ENCODE measurements at regions not wholly inside any gene's neighbourhood (a gene's known extent, or its start where the extent isn't known, plus 50 kb on each side); places are given as distances from the start of the nearest gene placed in this dataset.
"Not testable (repeated sequence)": the region's sequence is repeated elsewhere in the genome, so short reads cannot be mapped to it uniquely, and the experiment has no call there.

- DNase-seq = not testable (repeated sequence)
These were observed 54.8 kb upstream of the FAM90A1 start for GRCh38 chr12:8282181-8282580.

GRCh38 chr12:8285681-8286080 is 58.3 kb upstream of the FAM90A1 start:
- not testable (repeated sequence) for DNase-seq

DNA sequence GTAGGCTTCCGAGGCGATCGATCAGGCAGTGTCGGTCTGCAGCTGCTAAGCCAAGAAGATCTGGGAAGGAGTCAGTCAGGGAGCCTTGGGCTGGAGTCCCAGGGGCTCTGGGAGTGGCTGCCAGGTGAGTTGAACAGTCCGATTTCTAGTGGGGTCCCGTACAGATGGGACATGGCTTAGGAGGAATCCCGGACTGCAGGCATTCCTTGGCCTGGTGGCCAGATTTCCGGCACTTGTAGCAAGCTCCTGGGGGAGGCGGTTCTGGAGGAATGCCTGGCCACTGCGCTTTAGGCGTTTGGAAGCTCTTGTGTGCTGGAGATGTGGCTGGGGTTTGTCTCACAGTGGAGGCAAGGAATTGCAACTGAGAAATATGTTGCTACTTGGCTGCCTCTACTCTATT is 64.3 kb upstream of the FAM90A1 start:
- DNase-seq = not testable (repeated sequence)

- not testable (repeated sequence) for DNase-seq
These were observed 67.2 kb upstream of the FAM90A1 start for GRCh38 chr12:8294662-8295061.

DNA sequence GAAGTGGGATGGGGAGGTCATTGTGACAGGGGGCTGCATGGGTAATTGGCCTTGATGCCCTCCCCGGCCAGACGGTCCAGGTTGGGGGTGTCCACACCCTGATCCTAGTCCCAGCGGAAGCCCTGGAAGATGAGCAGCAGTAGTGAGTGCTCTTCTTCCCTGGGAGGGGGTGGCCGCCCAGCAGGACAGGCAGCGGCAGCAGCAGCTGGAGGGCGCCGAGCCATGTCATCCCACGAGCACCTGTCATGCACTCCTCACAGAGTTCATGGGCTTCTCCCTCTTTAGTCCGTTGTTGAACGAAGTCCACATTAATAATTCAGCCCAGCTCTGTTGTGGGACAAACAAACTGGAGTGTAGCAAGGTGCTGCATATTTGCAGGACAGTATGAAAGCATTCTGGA is 81.2 kb upstream of the FAM90A1 start:
- not testable (repeated sequence) for DNase-seq

DNA sequence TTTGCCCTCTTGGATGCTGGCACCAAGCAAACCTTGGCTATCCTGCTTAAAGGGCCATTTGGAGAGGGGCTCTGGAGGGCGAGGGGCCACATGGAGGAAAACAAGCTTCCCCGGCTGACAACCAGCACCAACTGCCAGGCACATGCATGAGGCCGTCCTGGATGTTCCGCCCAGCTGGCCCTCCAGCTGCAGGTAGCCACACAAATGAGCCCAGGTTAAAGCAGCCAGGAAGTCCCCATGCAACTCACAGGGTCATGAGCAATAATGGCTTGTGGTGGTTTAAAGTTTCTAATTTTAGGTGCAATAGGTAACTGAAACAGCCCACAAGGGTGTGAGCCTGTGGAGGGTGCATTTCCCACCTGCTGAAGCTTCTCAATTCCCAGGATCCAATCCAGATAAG is 88.6 kb upstream of the FAM90A1 start:
- DNase-seq = not testable (repeated sequence)

DNA sequence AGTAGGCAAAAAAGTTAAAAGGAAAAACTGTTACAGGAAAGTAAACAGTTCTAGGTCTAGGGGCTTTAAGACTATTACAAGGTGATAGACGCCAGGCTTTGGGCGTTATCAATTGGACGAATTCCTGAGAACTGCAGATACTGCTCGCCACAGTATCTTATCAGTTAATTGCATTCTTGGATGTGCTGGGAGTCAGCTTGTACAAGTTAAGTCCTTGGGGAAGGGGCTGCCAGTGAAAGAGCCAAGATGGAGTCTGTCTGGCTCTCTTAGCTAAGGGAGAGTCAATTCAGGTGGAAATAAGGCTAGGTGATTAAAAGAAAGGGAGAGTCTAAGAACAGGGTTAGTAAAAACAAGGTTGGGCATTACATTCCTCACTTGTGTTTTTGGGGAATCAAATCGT is 90.3 kb upstream of the FAM90A1 start:
- DNase-seq = not testable (repeated sequence)

DNA sequence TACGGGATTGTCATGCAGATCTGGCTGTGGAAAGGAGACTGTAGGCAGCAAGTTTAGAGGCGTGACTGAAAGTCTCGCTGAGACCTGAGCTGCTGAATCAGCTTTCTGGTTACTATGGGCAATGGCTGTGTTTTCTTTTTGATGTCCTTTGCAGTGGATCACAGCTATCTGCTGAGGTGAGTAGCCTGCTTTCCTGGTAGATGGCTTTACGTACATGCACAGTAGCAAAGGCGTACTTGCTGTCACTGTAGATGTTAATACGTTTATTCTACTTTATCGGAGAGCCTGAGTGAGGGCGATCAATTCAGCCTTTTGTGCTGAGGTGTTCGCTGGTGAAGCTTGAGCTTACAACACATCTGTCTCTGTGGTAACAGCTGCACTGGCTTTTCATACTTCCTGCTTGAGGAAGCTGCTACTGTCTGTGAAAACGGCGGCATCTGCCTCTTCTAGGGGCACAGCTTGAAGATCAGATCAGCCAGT is 92.9 kb upstream of the FAM90A1 start:
- DNase-seq = not testable (repeated sequence)

- DNase-seq = not testable (repeated sequence)
These were observed 93.5 kb upstream of the FAM90A1 start for GRCh38 chr12:8320791-8321370.

DNA sequence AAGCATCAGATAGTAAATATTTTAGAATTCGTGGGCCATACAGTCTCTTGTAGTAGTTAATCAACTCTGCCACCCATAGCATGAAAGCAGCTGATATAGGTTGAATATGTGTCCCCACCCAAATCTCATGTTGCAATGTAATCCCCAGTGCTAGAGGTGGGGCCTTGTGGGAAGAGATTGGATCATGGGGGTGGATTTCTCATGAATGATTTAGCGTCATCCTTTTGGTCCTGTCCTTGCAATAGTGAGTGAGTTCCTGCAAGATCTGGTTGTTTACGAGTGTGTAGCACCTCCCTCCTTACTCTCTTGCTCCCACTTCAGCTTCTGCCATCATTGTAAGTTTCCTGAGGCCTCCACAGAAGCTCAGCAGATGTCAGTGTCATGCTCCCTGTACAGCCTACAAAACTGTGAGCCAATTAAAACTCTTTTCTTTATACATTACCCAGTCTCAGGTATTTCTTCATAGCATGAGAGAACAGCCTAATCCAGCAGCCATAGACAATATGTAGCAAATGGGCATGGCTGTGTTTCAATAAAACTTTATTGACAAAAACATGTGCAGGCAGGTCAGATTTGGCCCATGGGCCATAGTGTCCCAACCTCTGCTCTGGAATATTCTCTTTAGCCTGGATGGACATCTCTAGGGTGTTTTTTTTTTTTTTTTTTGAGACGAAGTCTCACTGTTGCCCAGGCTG is 97.9 kb upstream of the FAM90A1 start:
- DNase-seq = not testable (repeated sequence)

- not testable (repeated sequence) for DNase-seq
These were observed 101.4 kb upstream of the FAM90A1 start for GRCh38 chr12:8328835-8329234.

- not testable (repeated sequence) for DNase-seq
These were observed 105.0 kb upstream of the FAM90A1 start for GRCh38 chr12:8332373-8332772.

- not testable (repeated sequence) for DNase-seq
These were observed 104.7 kb upstream of the CLEC6A start for GRCh38 chr12:8351073-8351472.

DNA sequence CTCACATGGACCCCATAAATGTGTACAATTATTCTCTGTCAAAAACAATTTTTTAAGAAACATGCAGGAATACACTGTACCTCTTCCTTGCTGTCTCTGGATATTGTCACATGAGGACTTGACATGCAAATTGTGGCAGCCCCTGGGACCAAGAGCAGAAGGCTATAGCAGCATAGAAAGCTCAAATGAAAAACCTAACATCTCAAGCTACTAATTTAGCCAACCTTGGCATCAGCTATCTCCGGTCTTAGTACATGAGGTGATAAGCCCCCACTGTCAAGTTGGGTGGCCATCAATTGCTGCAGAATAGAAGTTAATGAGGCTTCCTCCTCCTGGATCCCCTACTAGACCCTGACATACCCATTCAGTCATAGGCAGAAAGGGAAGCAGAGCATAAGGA is 101.0 kb upstream of the CLEC6A start:
- DNase-seq = not testable (repeated sequence)

- DNase-seq = not testable (repeated sequence)
These were observed 100.2 kb upstream of the CLEC6A start for GRCh38 chr12:8355531-8355930.

GRCh38 chr12:8373744-8374143 is 82.0 kb upstream of the CLEC6A start:
- not testable (repeated sequence) for DNase-seq

DNA sequence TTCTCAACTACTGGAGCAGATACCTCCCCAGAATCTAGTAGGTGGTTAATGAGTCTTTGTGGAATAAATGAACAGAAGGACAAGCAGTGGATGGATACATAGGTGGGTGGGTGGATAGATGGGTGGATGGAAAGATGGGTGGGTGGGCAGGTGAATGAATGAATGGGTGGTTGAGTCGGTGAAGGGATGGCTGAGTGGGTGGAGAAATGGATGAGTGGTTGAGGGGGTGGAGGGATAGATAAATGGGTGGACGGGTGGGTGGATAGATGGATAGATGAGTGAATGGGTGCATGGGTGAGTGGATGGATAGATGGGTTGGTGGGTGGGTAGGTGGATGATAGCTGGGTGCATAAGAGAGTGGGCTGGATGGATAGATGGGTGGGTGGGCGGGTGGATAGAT is 80.6 kb upstream of the CLEC6A start:
- not testable (repeated sequence) for DNase-seq

GRCh38 chr12:8377756-8378155 is 78.0 kb upstream of the CLEC6A start:
- DNase-seq = not testable (repeated sequence)

DNA sequence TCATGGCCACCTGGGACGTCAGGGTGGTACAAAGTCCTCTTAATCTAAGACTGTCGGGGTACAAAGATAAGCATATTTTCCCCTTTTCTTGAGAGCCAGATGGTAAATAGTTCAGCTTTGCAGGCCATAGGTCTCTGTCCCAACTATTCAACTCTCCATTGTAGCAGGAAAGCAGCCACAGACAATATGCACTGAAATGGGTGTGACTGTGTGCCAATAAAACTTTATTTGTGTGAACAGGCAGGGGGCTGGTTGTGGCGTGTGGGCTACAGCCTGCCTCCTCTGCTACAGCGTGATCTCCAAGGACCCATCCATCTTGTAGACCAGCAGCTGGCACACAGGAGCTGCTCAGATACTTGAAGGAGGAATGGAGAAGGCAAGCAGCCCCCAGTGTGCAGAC is 73.2 kb upstream of the CLEC6A start:
- DNase-seq = not testable (repeated sequence)

DNA sequence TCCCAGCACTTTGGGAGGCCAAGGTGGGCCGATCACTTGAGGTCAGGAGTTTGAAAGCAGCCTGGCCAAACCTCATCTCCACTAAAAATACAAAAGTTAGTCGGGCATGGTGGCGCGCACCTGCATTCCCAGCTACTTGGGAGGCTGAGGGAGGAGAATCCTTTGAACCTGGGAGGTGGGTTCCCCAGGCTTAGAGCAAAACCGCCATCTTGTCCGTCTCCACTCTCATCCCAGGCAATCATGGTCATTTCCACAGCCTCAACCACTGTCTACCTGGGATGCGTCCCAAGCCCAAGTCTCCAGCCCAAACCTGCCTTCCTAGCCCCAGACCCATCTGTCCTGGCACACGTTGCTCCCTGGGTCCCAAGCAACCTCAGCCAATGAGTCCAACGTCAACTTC is 71.1 kb upstream of the CLEC6A start:
- not testable (repeated sequence) for DNase-seq

- not testable (repeated sequence) for DNase-seq
These were observed 70.3 kb upstream of the CLEC6A start for GRCh38 chr12:8385431-8385830.

GRCh38 chr12:8386661-8387060 is 69.1 kb upstream of the CLEC6A start:
- DNase-seq = not testable (repeated sequence)

- not testable (repeated sequence) for DNase-seq
These were observed 66.5 kb upstream of the CLEC6A start for GRCh38 chr12:8389296-8389695.
